CD4-positive, alpha-beta T cell treated with Interleukin-10 for 1 hour (primary cell): ENCODE measurements at regions not wholly inside any gene's neighbourhood (a gene's known extent, or its start where the extent isn't known, plus 50 kb on each side); places are given as distances from the start of the nearest gene placed in this dataset.

Experiments
- DNase-seq: peaks from one replicate; pipeline ENCODE4 v3.0.0-alpha.2; 2020

- no peak for DNase-seq
Observed at GRCh38 chr3:79824166-79824565, 56.4 kb upstream of the ROBO1 start.

DNA sequence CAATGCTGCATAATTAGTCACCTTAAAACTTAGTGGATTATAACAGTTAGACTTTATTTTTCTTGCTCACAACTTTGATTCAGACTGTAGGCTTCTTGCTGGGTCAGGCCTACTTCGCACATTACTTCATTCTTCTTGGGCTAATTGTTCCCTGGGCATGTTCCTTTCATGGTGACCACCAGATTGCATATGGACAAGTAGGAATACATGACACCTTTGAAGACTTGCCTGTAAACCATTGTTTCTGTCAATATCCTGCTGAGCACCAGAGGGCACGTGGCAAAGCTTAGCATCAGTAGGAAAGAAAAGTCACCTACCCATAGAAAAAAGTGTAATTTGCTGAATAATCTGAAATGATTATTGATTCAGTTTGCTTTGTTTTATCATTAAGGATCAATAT lies 54.3 kb upstream of the ROBO1 start:
- DNase-seq = no peak

GRCh38 chr3:79820089-79820488 lies 52.3 kb upstream of the ROBO1 start:
- DNase-seq = no peak

- DNase-seq = no peak
Observed at GRCh38 chr3:79818015-79818414, 50.2 kb upstream of the ROBO1 start.
